ENCODE measurements at regions not wholly inside any gene's neighbourhood (a gene's known extent, or its start where the extent isn't known, plus 50 kb on each side); places are given as distances from the start of the nearest gene placed in this dataset.

DNA sequence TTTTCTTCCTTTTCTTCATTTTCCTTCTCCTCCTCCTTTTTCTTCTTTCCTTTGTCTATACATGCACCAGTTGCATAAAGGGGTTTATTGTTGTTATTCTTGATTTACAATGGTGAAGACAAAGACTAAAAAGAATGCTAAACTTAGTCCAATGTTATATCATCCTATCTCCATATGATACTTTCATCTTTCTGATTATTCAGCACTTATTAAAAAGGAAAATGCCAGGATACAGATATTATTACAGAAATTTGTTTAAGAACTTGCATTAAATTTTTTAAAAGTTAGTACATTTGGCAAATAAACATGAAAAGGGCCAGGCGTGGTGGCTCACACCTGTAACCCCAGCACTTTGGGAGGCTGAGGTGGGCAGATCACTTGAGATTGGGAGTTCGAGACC is 1074.9 kb downstream of the EFNA5 start:
- no peak for TF ChIP-seq EZH2 (IDR thresholded peaks at IDR 0.05)
- TF ChIP-seq POLR2AphosphoS5 (IDR thresholded peaks at IDR 0.05; ENCODE audit: borderline replicate concordance, low read depth, low read length) = no peak
- TF ChIP-seq FOXP2 (optimal IDR thresholded peaks at IDR 0.05; ENCODE audit: control extremely low read depth, extremely low read length, insufficient read depth) = no peak

All from SK-N-MC (cell line).